Mesenchymal stem cell (in vitro differentiated cells and primary cell): ENCODE measurements at regions not wholly inside any gene's neighbourhood (a gene's known extent, or its start where the extent isn't known, plus 50 kb on each side); places are given as distances from the start of the nearest gene placed in this dataset.

ENCODE experiments used
- DNase-seq: peaks from one replicate; pipeline ENCODE4 v3.0.0-alpha.2; 2013
- H2AFZ ChIP-seq: one replicate; pipeline ENCODE4 v1.6.1; 2013; ENCODE audit warnings: low read depth, mild to moderate bottlenecking, control low read depth, inconsistent platforms, low read length, moderate library complexity
- H2AK5ac ChIP-seq: 2 replicates; pipeline ENCODE4 v1.6.1; 2013; ENCODE audit warnings: low read length, moderate library complexity, mild to moderate bottlenecking, inconsistent platforms; ENCODE audit not compliant: severe bottlenecking
- H2BK120ac ChIP-seq: one replicate; pipeline ENCODE4 v1.6.1; 2013; ENCODE audit warnings: low read depth, mild to moderate bottlenecking, inconsistent platforms, low read length, moderate library complexity
- H2BK12ac ChIP-seq, 2 experiments: one replicate each; pipeline ENCODE4 v1.6.1; 2013; ENCODE audit warnings: inconsistent platforms in 2 of 2, low read length in 2 of 2, mild to moderate bottlenecking in 2 of 2, moderate library complexity in 2 of 2, control low read depth in 1 of 2
- H2BK15ac ChIP-seq: one replicate; pipeline ENCODE4 v1.6.1; 2013; ENCODE audit warnings: mild to moderate bottlenecking, low read depth, inconsistent platforms; ENCODE audit not compliant: poor library complexity, severe bottlenecking
- H2BK5ac ChIP-seq: 2 replicates; pipeline ENCODE4 v1.6.1; 2013; ENCODE audit warnings: low read depth, mild to moderate bottlenecking, low read length, control low read depth, inconsistent platforms; ENCODE audit not compliant: poor library complexity, severe bottlenecking
- H3K14ac ChIP-seq, 2 experiments: one replicate each; pipeline ENCODE4 v1.6.1; 2013; ENCODE audit warnings: inconsistent platforms in 2 of 2, low read length in 2 of 2, control low read depth in 1 of 2, mild to moderate bottlenecking in 1 of 2, moderate library complexity in 1 of 2
- H3K18ac ChIP-seq, 2 experiments: one replicate each; pipeline ENCODE4 v1.6.1; 2013; ENCODE audit warnings: inconsistent platforms in 2 of 2, low read length in 2 of 2, control low read depth in 1 of 2, low read depth in 1 of 2, mild to moderate bottlenecking in 1 of 2
- H3K23ac ChIP-seq, 2 experiments: one replicate each; pipeline ENCODE4 v1.6.1; 2013; ENCODE audit warnings: inconsistent platforms in 2 of 2, low read length in 2 of 2, mild to moderate bottlenecking in 2 of 2, moderate library complexity in 2 of 2, control low read depth in 1 of 2
- H3K27ac ChIP-seq: 2 replicates; pipeline ENCODE4 v1.5.1; 2013; ENCODE audit warnings: mild to moderate bottlenecking, moderate library complexity, low read length, control low read depth, inconsistent platforms; ENCODE audit not compliant: poor library complexity, severe bottlenecking
- H3K27me3 ChIP-seq, 2 experiments: 2 replicates each; pipeline versions ENCODE4 v1.6.1 to v1.7.0; 2013; ENCODE audit warnings: low read length in 2 of 2, mild to moderate bottlenecking in 2 of 2, moderate library complexity in 2 of 2, control low read depth in 1 of 2, inconsistent platforms in 1 of 2; ENCODE audit not compliant: control insufficient read depth in 1 of 2, insufficient read depth in 1 of 2
- H3K36me3 ChIP-seq, 2 experiments: 2 replicates each; pipeline versions ENCODE4 v1.6.1 to v1.7.0; 2013; ENCODE audit warnings: low read length in 2 of 2, control low read depth in 1 of 2, inconsistent platforms in 1 of 2, low read depth in 1 of 2, mild to moderate bottlenecking in 1 of 2; ENCODE audit not compliant: insufficient read depth in 2 of 2, control insufficient read depth in 1 of 2
- H3K4ac ChIP-seq, 2 experiments: one replicate each; pipeline ENCODE4 v1.6.1; 2013; ENCODE audit warnings: inconsistent platforms in 2 of 2, low read length in 2 of 2, mild to moderate bottlenecking in 2 of 2, moderate library complexity in 2 of 2, control low read depth in 1 of 2, low read depth in 1 of 2
- H3K4me1 ChIP-seq: 2 replicates; pipeline ENCODE4 v1.6.1; 2013; ENCODE audit warnings: low read depth, low read length, control low read depth; ENCODE audit not compliant: control insufficient read depth, insufficient read depth
- H3K4me2 ChIP-seq: 2 replicates; pipeline ENCODE4 v1.6.1; 2013; ENCODE audit warnings: low read length, mild to moderate bottlenecking, inconsistent platforms; ENCODE audit not compliant: poor library complexity, severe bottlenecking
- H3K4me3 ChIP-seq, 2 experiments: 2 replicates each; pipeline versions ENCODE4 v1.5.1 to v1.7.0; 2013; ENCODE audit warnings: low read length in 2 of 2, mild to moderate bottlenecking in 2 of 2, control low read depth in 1 of 2, low read depth in 1 of 2; ENCODE audit not compliant: insufficient read depth in 1 of 2
- H3K79me1 ChIP-seq: replicated peaks from 2 replicates; pipeline ENCODE4 v1.6.1; 2013; ENCODE audit warnings: mild to moderate bottlenecking, control low read depth, low read length, inconsistent platforms; ENCODE audit not compliant: poor library complexity, severe bottlenecking
- H3K9ac ChIP-seq: 2 replicates; pipeline ENCODE4 v1.7.0; 2013; ENCODE audit warnings: mild to moderate bottlenecking, low read length, moderate library complexity
- H3K9me3 ChIP-seq: 2 replicates; pipeline ENCODE4 v1.7.0; 2013; ENCODE audit warnings: mild to moderate bottlenecking, low read length; ENCODE audit not compliant: control insufficient read depth
- H4K8ac ChIP-seq: one replicate; pipeline ENCODE4 v1.6.1; 2013; ENCODE audit warnings: inconsistent platforms, mild to moderate bottlenecking, low read length, moderate library complexity
- H4K91ac ChIP-seq: one replicate; pipeline ENCODE4 v1.6.1; 2013; ENCODE audit warnings: mild to moderate bottlenecking, low read length, inconsistent platforms
- WGBS: methylation state at CpG from one replicate; pipeline ENCODE4 v1.1.7; 2013; ENCODE audit warnings: mixed read lengths; 5-methylcytosine and 5-hydroxymethylcytosine counted together

- Histone ChIP-seq H3K4ac (no peak overlapping the region), H3K9me3 (peaks cover 11% of the 10 kb centered on the region), H3K18ac (no peak overlapping the region), H2BK120ac (no peak overlapping the region), H2BK15ac (no peak overlapping the region), H3K4me2 (no peak overlapping the region), H3K4me1 (peaks cover 8% of the 10 kb centered on the region), H3K27ac (peak overlapping the region; percentile 65), H3K4me3 (no peak overlapping the region), H4K91ac (no peak overlapping the region), H3K23ac (no peak overlapping the region), H2BK12ac (no peak overlapping the region), H3K27me3 (peaks cover 0 to 5% of the 10 kb centered on the region in 2 experiments), H3K14ac (no peak overlapping the region), H2AK5ac (peak overlapping the region; percentile 9), H2BK5ac (no peak overlapping the region), H4K8ac (no peak overlapping the region), H3K9ac (no peak overlapping the region), H3K36me3 (no peaks in the 10 kb centered on the region), H3K79me1 (no peaks in the 10 kb centered on the region), H2AFZ (no peak overlapping the region)
- no peak for DNase-seq
- WGBS = no CpG with 5 or more reads among the region's 2 CpGs
These were observed 182.2 kb downstream of the PPARGC1A start for GRCh38 chr4:23707652-23708026.

- H3K4me2 ChIP-seq = no peak overlapping the region
- peak overlapping the region; percentile 65 for H3K27ac ChIP-seq
- H3K23ac ChIP-seq = no peak overlapping the region
- H2BK120ac ChIP-seq = no peak overlapping the region
- H3K18ac ChIP-seq = no peak overlapping the region
- no peaks in the 10 kb centered on the region for H3K79me1 ChIP-seq
- H4K91ac ChIP-seq = no peak overlapping the region
- H3K36me3 ChIP-seq = no peaks in the 10 kb centered on the region
- H2AK5ac ChIP-seq = peak overlapping the region; percentile 9
- no peak overlapping the region for H2BK12ac ChIP-seq
- H2AFZ ChIP-seq = no peak overlapping the region
- H3K4me3 ChIP-seq = no peak overlapping the region
- H2BK5ac ChIP-seq = no peak overlapping the region
- no peak overlapping the region for H3K14ac ChIP-seq
- no peak overlapping the region for H4K8ac ChIP-seq
- H2BK15ac ChIP-seq = no peak overlapping the region
- DNase-seq = no peak
- H3K4ac ChIP-seq = no peak overlapping the region
- no peak overlapping the region for H3K9ac ChIP-seq
- H3K9me3 ChIP-seq = peaks cover 11% of the 10 kb centered on the region
- H3K27me3 ChIP-seq = peaks cover 0 to 5% of the 10 kb centered on the region in 2 experiments
- WGBS = 88% methylated on average over 1 of the region's 4 CpGs
- H3K4me1 ChIP-seq = peaks cover 8% of the 10 kb centered on the region
These were observed 182.7 kb downstream of the PPARGC1A start for GRCh38 chr4:23706972-23707651.

- 96% methylated on average over 4 of the region's 4 CpGs for WGBS
- Histone ChIP-seq H2BK15ac (no peak overlapping the region), H3K14ac (no peak overlapping the region), H4K91ac (no peak overlapping the region), H2BK12ac (no peak overlapping the region), H2AFZ (no peak overlapping the region), H2BK5ac (no peak overlapping the region), H3K79me1 (no peaks in the 10 kb centered on the region), H3K4me1 (no peaks in the 10 kb centered on the region), H3K27ac (no peak overlapping the region), H4K8ac (no peak overlapping the region), H3K18ac (no peak overlapping the region), H3K36me3 (no peaks in the 10 kb centered on the region), H3K4me3 (no peak overlapping the region), H2AK5ac (no peak overlapping the region), H2BK120ac (no peak overlapping the region), H3K27me3 (peaks cover 0 to 5% of the 10 kb centered on the region in 2 experiments), H3K23ac (no peak overlapping the region), H3K9ac (no peak overlapping the region), H3K9me3 (peaks cover 11% of the 10 kb centered on the region), H3K4me2 (no peak overlapping the region), H3K4ac (no peak overlapping the region)
- DNase-seq = no peak
These were observed 189.7 kb downstream of the PPARGC1A start for GRCh38 chr4:23700197-23700596.

GRCh38 chr4:23697722-23698121 lies 192.1 kb downstream of the PPARGC1A start:
- Histone ChIP-seq H3K23ac (no peak overlapping the region), H2AK5ac (no peak overlapping the region), H3K14ac (no peak overlapping the region), H3K79me1 (no peaks in the 10 kb centered on the region), H3K36me3 (no peaks in the 10 kb centered on the region), H4K8ac (no peak overlapping the region), H3K4me2 (no peak overlapping the region), H3K27me3 (no peaks in the 10 kb centered on the region), H2BK15ac (no peak overlapping the region), H3K9ac (no peak overlapping the region), H2BK120ac (no peak overlapping the region), H4K91ac (no peak overlapping the region), H2BK5ac (no peak overlapping the region), H3K4ac (no peak overlapping the region), H3K27ac (no peak overlapping the region), H3K4me1 (no peaks in the 10 kb centered on the region), H3K9me3 (no peaks in the 10 kb centered on the region), H2BK12ac (no peak overlapping the region), H3K18ac (no peak overlapping the region), H2AFZ (no peak overlapping the region), H3K4me3 (no peak overlapping the region)
- 95% methylated on average over 3 of the region's 3 CpGs for WGBS
- DNase-seq = no peak
